ENCODE measurements at regions not wholly inside any gene's neighbourhood (a gene's known extent, or its start where the extent isn't known, plus 50 kb on each side); places are given as distances from the start of the nearest gene placed in this dataset.

GRCh38 chr4:64814616-64815015 is 405.4 kb upstream of the TECRL start:
- H3K27ac ChIP-seq (ENCODE audit: low read length): no peak overlapping the region
- ChIA-PET POLR2A (no interaction called here), CTCF (no interaction called here)
- no TSS peak for BruUV-seq (replicated peaks)
- no peaks in the 10 kb centered on the region for H3K9me3 ChIP-seq (ENCODE audit: control insufficient read depth, insufficient read depth, low read depth, low read length)
- in situ Hi-C loops (cut with HindIII; ENCODE audit: low pct_unique_long_range_greater_than_20kb, low sequenced_read_pairs): no loop called here
- no peaks in the 10 kb centered on the region for H3K36me3 ChIP-seq (ENCODE audit: control insufficient read depth, insufficient read depth, low read length)
- ATAC-seq: no peak
- H3K27me3 ChIP-seq (ENCODE audit: control insufficient read depth, insufficient read depth, low read length): no peaks in the 10 kb centered on the region
- TF ChIP-seq SIN3A (IDR thresholded peaks at IDR 0.05; ENCODE audit: borderline replicate concordance, insufficient read depth, low read depth, low read length) (no peak), TCF7L2 (IDR thresholded peaks at IDR 0.05; ENCODE audit: low read depth, low read length) (no peak), POLR2AphosphoS5 (IDR thresholded peaks at IDR 0.05; ENCODE audit: low read depth, low read length) (no peak), CTCF (IDR thresholded peaks at IDR 0.05) (no peak), REST (IDR thresholded peaks at IDR 0.05; ENCODE audit: insufficient read depth in 1 of 2, low read depth in 2 of 2, low read length in 1 of 2) (no peak)
- intact Hi-C loops (cut with micrococcal nuclease; ENCODE audit: unreplicated experiment): no loop called here
- H3K4me3 ChIP-seq (ENCODE audit: low read depth in 2 of 2, low read length in 2 of 2): no peak overlapping the region
- H3K4me1 ChIP-seq (ENCODE audit: control insufficient read depth, insufficient read depth, low read length): no peaks in the 10 kb centered on the region
- no peak for DNase-seq (ENCODE audit: low read depth, low spot score)

GRCh38 chr4:64807821-64808220 is 398.6 kb upstream of the TECRL start:
- ATAC-seq (no peak), DNase-seq (ENCODE audit: low read depth, low spot score) (no peak)
- H3K27ac ChIP-seq (ENCODE audit: low read length): no peak overlapping the region
- H3K4me3 ChIP-seq (ENCODE audit: low read depth in 2 of 2, low read length in 2 of 2): no peak overlapping the region
- intact Hi-C loops (cut with micrococcal nuclease; ENCODE audit: unreplicated experiment): no loop called here
- H3K27me3 ChIP-seq (ENCODE audit: control insufficient read depth, insufficient read depth, low read length): no peaks in the 10 kb centered on the region
- POLR2A ChIA-PET: no interaction called here
- in situ Hi-C loops (cut with HindIII; ENCODE audit: low pct_unique_long_range_greater_than_20kb, low sequenced_read_pairs): no loop called here
- no peaks in the 10 kb centered on the region for H3K36me3 ChIP-seq (ENCODE audit: control insufficient read depth, insufficient read depth, low read length)
- no peaks in the 10 kb centered on the region for H3K4me1 ChIP-seq (ENCODE audit: control insufficient read depth, insufficient read depth, low read length)
- H3K9me3 ChIP-seq (ENCODE audit: control insufficient read depth, insufficient read depth, low read depth, low read length): no peaks in the 10 kb centered on the region
- no TSS peak for BruUV-seq (replicated peaks)
- CTCF ChIA-PET: no interaction called here
- TF ChIP-seq REST (IDR thresholded peaks at IDR 0.05; ENCODE audit: insufficient read depth in 1 of 2, low read depth in 2 of 2, low read length in 1 of 2) (no peak), TCF7L2 (IDR thresholded peaks at IDR 0.05; ENCODE audit: low read depth, low read length) (no peak), CTCF (IDR thresholded peaks at IDR 0.05) (no peak), SIN3A (IDR thresholded peaks at IDR 0.05; ENCODE audit: borderline replicate concordance, insufficient read depth, low read depth, low read length) (no peak)

Measured in Panc1 (cell line).